HG02840 (cell line): ENCODE measurements at regions not wholly inside any gene's neighbourhood (a gene's known extent, or its start where the extent isn't known, plus 50 kb on each side); places are given as distances from the start of the nearest gene placed in this dataset.
"Not testable (repeated sequence)": the region's sequence is repeated elsewhere in the genome, so short reads cannot be mapped to it uniquely, and the experiment has no call there.

Source experiments
- ATAC-seq: cut with Tn5 transposase; IDR thresholded peaks from one replicate; pipeline ENCODE4 v1.9.1; 2021; ENCODE audit warnings: mild to moderate bottlenecking, moderate library complexity, moderate number of reproducible peaks; ENCODE audit not compliant: unreplicated experiment, low FRiP score

DNA sequence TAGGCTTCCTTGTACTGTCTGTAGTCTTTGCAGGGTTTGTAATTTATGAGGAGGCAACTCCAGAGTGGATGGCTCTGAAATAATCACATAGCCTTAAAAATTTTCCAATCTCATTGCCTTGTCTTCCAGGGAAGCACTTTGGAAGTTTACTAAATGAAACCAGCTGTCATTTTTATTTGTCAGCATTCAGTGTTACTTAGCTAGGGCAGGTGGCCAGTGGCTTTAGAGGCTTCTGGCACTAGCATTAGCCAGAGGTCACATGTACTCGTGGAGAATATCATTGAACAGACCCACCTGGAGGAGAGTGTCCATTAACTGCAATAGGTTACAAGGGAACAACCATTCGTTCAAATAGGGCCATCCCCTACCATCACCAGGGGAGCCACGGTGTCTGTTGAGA lies 160.3 kb upstream of the SLC28A3 start:
- no peak for ATAC-seq

GRCh38 chr9:84501587-84501986 lies 161.0 kb upstream of the SLC28A3 start:
- no peak for ATAC-seq

DNA sequence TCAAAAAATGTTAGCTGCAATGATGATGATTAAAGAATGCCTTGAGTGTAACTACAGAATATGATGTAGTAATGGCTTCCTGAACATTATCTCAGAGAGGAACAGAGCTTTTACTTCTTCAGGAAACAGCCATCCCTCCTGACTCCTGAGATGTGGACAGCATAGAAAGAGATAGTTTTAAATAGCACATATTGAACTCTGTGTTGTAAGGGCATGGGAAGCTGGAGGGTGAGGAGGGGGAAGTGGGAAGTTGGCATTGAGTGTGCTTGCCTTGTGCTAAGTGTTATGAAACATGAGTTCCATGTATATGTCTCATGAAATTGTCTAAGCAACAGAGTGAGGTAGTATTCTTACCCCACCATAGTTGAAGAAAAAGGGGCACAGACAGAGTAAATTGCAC lies 161.5 kb upstream of the SLC28A3 start:
- no peak for ATAC-seq

GRCh38 chr9:84504360-84504759 lies 163.8 kb upstream of the SLC28A3 start:
- ATAC-seq: no peak

GRCh38 chr9:84511651-84512050 lies 157.9 kb upstream of the NTRK2 start:
- no peak for ATAC-seq

DNA sequence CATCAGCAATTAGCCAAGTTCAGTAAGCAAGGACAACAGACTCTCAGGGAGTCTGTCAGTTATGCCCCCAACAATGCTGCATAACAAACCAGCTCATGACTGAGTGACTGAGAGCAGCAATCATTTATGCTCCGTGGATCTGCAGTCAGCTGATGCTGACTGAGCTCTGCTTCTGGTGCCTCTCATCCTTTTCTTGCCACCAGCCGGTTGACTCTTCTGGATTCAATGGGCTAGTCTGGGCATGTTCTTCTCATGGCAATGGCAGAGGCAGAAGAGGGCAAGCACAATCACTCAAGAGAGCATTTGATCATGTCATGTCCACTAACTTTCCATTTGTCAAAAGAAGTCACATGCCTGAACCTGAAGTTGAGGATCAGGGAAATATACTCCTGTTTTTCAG lies 157.0 kb upstream of the NTRK2 start:
- no peak for ATAC-seq

DNA sequence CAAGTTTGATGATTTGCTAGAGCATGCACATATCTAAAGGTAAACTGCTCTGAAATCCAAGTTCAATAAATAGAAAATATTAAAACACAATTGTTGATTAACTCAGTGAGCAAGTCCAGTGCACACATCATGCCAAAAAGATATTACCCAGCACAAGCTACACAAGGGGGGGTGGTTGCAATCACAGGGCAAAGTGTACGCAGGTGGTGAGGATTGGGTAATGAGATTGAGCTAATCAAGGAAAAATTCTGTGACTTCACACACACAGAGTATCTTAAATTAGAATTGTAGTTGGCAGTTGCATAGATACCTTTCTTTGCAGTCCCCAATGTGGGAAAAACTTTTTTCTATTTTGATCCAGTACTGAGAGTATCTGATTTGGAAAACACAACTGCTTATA lies 156.1 kb upstream of the NTRK2 start:
- ATAC-seq: no peak

DNA sequence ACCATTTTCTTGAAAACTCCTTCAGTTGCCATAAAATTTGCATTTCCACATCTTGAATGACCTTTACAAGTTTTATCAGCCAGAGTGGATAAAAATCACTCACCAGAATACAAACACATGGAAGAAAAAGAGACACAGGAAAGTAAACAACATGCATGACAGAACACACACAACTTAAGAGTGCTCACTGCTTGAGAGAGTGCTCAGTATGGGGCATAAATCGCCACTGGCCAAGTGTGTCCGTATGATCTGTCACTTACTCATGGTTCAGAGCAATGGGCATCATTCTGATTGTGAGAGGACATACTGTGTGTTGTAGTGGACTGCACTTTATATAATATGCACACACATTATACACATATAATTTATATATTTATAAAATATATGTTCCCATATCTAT lies 155.6 kb upstream of the NTRK2 start:
- ATAC-seq: no peak

GRCh38 chr9:84514421-84514820 lies 155.1 kb upstream of the NTRK2 start:
- ATAC-seq: no peak

DNA sequence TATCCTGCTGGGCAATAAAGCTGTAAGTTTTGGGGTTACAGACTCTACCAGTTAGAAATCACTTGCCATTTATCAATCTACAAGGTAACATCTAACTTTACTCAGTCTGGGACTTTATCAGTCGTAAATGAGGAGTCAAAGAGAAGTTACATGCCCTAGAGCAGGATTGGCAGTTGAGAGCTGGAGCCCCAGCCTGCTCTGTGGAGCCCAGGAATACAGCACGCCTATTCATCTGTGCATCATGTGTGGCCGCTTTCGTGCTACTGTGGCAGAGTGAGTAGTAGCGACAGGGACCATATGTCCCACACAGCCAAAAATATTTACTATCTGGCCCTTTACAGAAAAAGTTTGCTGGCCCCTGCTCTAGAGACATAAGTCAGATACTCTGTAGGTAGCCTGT lies 152.5 kb upstream of the NTRK2 start:
- no peak for ATAC-seq

- ATAC-seq: no peak
These were observed 150.1 kb upstream of the NTRK2 start for GRCh38 chr9:84519413-84519812.

- no peak for ATAC-seq
These were observed 148.3 kb upstream of the NTRK2 start for GRCh38 chr9:84521208-84521607.

GRCh38 chr9:84526211-84526610 lies 143.3 kb upstream of the NTRK2 start:
- not testable (repeated sequence) for ATAC-seq

DNA sequence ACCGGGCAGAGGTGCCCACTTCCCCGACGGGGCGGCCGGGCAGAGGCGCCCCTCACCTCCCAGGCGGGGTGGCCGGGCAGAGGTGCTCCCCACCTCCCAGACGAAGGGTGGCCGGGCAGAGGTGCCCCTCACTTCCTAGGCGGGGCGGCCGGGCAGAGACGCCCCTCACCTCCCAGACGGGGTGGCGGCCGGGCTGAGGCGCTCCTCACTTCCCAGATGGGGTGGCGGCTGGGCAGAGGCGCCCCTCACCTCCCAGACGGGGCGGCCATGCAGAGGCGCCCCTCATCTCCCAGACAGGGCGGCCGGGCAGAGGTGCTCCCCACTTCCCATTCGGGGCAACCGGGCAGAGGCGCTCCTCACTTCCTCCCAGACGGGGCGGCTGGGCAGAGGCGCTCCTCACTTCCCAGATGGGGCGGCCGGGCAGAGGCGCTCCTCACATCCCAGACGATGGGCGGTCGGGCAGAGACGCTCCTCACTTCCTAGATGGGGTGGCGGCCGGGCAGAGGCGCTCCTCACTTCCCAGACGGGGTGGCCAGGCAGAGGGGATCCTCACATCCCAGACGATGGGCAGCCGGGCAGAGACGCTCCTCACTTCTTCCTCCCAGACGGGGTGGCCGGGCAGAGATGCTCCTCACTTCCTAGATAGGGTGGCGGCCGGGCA lies 142.3 kb upstream of the NTRK2 start:
- ATAC-seq: not testable (repeated sequence)

- ATAC-seq: not testable (repeated sequence)
These were observed 133.6 kb upstream of the NTRK2 start for GRCh38 chr9:84535973-84536372.

- ATAC-seq: no peak
These were observed 130.7 kb upstream of the NTRK2 start for GRCh38 chr9:84538879-84539278.

- no peak for ATAC-seq
These were observed 127.0 kb upstream of the NTRK2 start for GRCh38 chr9:84542554-84542953.

DNA sequence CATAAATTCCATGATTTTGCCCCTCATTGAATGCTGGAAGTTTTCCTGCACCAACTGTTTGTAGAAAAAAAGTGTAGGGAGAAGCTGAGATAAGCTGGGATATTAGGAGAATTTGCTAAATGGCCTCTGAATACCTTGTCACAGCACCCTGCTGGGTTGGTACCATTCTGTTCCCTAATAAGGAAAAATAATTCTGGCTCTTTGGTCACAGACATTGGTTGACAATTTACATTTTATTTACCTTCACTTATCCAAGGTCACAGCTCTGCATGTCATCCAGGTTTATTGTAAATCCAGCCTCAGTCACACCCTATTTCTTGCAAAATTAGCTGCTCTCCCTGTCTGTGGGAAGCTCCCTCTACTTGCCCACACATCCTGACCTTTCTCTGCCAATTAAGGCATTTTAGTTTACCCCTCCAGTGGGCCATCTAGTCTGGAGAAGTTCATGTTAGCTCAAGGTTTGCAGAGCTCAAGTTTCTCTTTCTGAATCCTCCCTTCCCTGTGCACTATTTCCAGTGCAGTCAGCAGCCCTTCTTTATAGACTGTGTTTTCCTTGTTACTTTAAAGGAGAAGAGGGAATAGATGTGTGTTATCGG lies 115.4 kb upstream of the NTRK2 start:
- no peak for ATAC-seq

GRCh38 chr9:84556556-84556955 lies 113.0 kb upstream of the NTRK2 start:
- ATAC-seq: no peak

- no peak for ATAC-seq
These were observed 111.8 kb upstream of the NTRK2 start for GRCh38 chr9:84557751-84558150.

- no peak for ATAC-seq
These were observed 105.8 kb upstream of the NTRK2 start for GRCh38 chr9:84563691-84564090.

DNA sequence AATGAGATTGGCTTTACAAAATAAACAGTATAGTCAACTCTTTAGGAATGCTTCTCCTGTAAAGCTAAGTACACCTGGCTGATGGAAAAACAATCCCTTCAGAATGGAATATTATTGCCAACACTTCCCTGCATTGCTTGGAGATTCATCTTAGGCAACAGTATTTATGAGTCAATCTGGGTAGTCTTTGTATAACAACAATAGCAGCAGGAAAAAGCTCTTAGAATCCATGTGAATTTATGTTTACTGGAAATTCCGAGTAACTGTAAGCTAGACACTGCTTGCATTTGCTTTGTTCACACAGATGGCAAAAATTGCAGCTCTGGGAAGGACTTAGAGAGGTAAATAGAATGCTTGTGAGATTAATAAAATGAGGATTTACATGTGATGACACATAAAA lies 101.7 kb upstream of the NTRK2 start:
- ATAC-seq: no peak
